Hepatic stellate cell (primary cell): ENCODE measurements at regions not wholly inside any gene's neighbourhood (a gene's known extent, or its start where the extent isn't known, plus 50 kb on each side); places are given as distances from the start of the nearest gene placed in this dataset.

ENCODE experiments used
- DNase-seq: peaks from one replicate; pipeline ENCODE4 v3.0.0; 2011; ENCODE audit warnings: low spot score

DNA sequence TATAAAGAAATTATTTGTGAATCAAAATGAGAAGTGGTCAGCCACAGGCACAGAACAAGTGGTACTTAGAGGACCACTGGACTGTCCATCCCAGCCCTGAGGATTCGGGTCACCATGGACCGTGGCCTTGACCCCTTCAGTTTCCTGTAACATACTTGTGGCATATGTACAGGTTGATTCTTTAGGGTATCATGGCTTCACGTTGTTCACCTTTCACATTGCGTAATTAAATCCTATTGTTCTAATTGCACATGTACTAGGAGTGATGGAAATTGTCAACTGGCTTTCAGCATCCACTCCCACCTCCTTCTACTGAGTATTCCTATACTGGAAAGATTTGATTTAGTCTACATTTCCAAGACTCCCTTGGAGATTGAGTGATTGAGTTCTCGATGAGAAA is 148.3 kb upstream of the GJB5 start:
- DNase-seq = no peak

DNA sequence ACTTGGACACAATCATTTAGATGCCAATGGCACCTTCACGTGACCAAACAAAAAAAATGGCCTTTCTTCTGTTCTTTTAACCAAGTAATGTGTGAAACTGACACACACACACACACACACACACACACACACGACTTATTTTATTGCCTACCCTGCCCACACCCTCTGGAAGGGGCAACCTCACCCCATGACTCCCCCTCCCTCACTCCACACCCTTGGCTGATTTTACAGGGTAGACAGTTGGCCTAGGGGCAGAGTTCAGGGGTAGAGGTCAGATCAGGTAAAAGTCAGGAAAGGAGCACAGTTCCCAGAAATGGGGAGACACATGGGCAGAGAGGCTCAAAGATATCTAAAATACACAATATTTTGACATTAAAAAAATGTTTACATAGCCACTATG is 144.8 kb upstream of the GJB5 start:
- DNase-seq = no peak

DNA sequence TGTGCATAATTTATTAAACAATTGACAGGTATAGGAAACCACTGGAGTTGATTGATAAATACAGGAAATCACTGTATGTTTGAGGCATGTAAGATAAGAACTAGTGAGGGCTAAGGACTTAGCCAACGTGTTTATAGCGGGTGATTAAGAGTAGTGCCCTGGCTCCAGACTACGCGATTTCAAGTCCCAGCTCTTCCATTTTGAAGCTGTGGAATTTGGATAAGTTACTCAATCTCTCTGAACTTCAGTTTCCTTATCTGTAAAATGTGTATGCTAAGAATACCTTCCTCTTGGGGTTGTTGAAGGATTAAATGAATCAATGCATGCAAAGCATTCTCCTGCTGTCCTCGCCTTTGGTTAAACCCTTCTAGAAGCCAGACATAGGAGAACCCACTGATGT is 143.3 kb upstream of the GJB5 start:
- DNase-seq = no peak

DNA sequence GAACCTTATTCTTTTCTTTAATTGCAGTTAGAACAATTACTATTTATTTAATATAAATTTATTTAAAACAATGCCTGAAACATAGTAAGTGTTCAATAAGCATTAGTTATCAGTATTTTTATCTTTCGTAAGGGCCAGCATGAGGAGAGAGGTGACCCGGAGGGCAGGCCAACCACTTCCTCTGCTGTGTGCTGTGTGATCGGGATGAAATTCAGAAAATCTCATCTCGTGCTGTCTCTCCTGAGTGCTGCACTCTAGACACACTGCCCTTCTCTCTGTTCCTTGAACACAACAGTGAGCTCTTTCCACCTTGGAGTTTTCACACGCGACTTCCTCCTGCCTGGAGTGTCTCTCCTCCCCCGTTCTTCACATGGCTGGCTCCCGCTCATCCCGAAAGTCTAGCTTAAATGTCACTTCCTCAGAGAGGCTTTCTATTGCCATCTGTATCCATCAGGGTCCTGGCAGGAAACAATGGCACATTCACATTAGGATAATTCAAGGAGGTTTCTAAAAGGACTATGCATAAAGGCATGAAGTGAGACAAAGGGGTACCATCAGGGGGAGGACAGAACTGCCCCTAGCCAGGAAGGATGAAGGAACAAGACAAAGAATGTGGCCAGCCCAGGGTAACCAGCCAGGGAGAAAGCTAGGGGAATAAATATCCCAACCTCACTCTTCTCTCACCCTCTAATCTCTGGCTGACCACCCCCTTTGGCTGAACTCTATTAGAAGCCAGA is 142.6 kb upstream of the GJB5 start:
- no peak for DNase-seq

DNA sequence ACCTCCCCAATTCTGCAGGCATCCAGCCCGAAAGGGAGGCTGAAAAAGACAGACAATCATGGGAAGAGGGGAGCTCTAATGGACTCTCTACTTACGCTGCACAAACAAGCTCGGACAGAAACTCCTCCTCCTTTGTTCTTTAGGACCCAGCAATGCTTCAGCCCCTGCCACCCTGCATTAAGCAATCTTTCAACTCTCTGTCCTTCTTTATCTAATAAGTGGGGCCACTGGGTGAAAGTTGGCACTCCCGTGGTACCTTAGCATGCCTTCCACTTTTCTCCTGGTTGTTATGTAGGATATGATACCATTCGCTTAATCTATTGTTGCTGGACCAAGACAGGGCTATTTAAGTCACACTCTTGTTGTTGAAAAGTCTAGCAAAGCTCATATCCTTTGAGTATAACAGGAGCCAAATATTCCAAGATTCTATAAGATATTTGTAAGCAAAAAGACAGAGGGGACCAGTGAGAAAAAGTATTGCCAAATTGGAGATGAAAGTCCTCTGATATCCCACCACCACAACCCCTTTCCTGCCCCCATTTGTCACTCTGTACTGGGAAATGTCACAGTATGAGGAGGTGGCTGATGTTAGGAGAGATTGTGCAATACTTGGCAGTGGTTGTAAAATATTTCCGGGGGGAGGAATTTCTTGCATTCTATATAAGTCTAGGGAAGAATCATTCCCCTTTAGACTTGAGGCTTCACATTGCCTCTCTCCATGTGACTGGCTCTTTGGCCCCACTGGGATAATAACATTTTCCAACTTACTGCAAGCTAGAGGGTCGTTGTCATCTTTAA is 137.3 kb upstream of the GJB5 start:
- DNase-seq = no peak

DNA sequence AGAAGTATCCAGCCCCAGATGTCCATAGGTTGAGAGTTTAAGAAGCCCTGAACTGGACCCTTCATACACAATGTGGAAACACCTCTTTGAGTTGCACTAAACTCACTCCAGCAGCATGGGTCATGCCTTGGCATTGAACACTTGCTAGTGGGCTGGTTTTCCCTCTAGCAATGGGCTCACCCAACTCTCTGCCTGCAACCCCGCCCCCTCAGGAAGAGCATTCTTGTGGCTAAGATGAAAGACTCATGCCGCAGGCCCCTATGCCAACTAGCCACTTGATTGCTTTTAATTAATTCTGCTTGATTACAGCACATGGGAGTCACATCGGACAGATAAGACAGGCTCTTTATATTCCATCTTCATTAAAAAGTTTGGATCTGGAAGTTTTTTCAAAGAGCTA is 136.5 kb upstream of the GJB5 start:
- DNase-seq = no peak

DNA sequence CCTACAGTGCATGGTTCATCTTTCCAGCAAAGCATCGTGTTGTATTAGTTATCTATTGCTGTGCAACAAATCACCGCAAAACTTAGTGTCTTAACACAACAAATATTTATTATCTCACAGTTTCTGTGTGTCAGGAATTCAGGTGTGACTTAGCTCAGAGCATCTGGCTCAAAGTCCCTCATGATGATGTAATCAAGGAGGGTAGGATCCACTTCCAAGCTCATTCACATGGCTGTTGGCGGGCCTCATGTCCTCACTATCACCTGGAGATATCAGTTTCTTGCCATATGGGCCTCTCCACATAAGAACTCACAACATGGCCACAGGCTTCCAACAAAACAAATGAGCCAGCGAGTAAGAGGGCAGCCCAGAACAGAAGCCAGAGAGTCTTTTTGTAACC is 135.6 kb upstream of the GJB5 start:
- no peak for DNase-seq

DNA sequence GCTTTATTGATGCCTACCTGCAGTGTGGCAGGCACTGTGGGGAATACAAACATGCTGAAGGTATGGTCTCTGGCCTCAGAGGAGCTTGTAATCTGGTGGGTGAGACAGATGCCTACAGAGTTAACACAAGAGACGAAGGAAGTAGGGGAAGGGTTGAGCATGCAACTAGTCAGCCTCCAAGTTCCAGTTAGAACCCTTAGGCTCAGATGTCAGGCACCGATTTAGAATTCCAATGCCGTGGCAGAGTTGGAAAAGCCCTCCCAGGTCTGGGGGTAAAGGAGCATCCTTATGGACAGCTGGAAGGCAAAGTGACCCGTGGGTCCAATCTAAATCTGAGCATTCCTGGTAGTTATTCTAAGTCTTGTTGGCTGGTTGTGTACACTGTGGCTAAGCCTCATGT is 132.9 kb upstream of the GJB5 start:
- DNase-seq = no peak

DNA sequence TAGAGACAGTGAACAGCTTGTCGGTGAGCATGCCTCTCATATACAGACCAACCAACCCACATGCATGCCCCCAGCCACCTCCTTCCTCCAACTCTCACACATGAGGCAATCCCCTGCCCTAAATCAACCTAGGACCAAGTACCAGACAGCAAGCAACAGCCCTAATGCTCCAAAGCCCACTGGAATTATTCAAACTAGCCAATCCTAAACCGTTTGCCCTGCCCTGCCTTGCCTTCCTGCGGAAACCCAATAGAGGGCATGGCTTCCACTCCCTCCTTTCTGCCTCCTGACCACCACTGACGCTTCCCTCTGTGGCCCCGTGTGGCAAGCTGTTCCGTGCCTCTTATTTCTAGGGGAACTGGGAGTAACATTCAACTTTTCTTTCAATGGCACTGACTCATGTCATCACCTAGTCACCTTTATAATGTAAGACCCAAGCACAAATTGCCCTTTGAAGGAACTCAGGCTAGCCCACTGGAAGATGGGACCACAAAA is 129.3 kb upstream of the GJB5 start:
- no peak for DNase-seq

DNA sequence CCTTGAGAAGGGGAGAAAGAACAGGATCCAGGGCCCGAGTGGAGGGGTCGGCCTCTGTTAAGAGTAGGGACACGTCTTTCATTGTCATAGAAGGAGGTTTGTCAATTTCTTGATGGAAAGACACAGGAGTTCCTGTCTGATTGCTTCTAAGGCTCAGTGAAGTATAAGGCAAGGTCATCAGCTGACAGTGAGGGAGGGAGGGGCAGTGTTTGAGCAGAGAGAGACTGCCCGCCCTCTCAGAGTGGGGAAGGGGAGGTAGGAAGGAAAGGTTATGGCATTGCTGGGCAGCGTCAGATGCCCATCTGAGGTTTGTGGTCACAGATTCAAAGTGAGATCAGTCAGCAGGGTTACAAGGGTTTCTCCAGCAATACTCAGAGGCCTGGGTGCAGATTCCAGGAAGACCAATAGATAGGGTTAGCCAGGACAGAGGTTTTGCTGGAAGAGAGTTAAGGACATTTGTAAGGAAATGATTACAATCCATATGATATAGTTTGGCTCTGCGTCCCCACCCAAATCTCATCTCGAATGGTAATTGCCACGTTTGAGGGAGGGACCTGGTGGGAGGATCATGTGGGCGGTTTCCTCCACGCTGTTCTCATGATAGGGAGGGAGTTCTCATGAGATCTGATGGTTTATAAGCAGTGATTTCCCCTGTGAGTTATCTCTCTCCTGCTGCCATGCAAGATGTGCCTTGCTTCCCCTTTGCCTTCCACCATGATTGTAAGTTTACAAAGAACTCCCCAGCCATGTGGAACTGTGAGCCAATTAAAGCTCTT is 127.2 kb upstream of the GJB5 start:
- DNase-seq = no peak

DNA sequence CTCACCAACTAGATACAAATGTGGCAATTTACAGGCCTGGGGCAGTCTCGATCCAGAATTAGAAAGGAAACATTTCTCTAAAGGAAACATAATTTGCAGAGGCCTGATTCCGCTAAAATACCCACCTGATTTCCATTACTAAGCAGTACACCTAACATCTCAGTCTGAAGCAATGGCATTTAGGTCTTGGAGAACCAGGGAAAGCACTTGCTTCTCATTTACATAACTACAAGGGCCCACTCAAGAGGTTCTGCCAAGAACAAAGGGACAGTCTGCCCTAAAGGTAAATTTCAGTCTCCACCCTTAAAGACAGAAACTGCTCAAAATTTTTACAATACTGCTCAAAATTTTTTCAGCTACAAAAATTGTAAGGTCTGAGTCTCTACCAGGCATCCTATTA is 123.7 kb upstream of the GJB5 start:
- DNase-seq = no peak

DNA sequence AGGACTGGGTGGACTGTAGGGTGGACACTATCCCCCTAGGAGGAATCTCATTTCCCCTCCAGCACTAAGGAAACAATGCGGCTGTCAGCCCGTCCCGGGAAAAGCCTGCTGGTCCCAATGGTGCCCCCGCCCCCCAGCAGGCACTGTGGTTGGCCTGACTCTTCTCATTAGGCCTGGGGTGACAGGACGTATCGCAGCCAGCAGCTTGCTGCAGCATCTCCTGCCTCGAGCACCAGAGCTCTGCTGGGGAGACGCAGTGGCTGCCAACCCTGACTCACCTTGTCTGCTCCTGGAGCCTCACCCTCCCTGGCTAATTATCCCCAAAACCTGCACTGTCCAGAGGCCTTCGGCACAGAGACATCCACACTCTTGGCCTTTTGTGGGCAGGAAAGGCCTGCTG is 115.1 kb upstream of the GJB5 start:
- no peak for DNase-seq

DNA sequence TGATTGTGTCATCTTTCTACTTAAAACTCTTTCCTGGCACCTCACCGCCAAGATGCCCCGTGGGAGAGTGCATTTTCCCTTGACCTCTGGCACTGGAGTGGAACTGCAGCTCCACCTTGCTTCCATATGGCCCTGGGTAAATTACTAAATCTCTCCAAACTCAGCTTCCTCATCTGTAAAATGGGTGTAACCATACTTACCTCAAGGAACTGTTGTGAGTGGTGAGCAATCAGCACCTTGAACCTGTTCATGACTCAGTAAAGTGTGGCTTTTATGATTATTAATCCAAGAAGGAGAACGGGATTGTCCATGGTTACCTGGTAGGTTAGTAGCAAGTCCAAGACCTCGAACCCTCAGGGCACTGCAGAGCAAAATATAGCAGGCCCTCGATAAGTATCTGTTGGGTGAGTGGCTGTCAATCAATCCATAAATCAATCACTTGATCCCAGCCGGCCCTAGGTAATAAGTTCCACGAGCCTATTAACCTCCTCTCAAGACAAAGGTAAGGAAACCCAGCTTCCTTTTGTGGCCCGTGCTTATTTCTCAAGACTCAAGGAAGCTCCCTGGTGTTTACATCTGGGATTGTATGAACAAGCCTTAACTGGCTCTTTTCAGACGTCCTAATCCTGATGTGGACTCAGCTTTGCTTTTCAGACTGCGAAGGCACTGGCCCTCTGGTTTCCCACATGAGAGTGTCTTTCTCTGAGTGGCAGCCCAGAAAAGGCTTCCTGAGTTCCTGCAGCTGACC is 114.0 kb upstream of the GJB5 start:
- DNase-seq = no peak

DNA sequence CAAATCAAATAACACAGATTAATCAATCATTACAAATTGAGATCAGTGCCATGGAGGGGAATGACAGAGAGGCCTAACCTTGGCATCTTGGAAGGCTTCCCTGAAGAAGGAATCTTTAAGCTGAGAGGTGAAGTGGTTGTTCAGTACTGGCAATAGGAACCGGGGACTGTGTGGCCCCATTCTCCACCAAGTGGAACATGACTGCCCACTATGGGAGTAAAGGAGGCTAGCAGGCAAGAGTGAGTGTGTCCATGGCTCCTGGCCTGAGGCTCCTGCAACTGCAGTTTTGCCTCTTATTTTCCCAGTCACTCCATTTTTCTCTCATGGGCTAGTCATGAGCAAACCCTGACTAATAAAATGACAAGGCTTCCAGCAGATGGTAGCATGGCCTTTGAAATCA is 112.2 kb upstream of the GJB5 start:
- no peak for DNase-seq

DNA sequence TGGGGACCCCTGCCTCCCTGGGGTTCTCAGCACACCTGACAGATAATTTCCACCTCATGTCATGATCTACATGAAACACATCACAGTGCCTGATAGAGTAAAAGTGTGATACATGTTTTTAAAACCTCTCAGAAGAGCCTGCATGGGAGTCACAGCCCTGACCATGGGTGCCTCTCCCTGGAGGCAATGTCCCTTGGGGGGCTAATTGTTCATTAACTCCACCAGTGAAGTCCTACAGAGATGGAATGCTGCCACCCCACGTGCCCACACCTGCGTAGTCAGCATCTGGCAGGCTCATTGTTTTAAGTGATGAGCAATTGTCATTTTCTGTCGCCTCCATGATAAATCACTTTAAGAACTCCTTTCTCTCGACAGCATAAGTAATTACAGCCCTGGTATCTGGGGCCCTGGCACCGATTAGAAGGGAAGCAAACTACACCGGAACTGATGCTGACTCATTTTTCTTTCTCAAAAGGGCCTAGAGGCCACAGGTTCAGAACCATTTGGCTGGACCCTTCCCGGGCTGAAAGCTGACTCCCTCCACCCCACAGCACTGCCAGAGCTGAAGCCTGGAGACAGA is 109.6 kb upstream of the GJB5 start:
- no peak for DNase-seq

DNA sequence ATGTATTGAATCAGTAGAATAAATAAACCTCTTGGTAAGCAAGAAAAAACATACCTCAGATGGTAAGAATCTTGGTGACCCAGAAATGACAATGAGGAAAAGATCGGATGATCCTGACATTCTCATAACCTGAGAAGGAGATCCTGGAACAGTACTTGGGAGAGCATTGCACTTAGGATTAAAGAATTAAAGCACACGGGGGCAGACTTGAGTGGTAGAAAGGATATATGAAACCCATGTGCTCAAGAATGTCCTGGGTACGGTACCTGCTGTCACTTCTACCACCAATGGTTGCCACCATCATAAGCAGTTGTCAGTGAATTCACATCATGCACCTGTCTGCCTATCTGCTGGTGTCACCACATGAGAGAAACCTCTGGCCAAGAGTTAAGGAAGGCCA is 108.9 kb upstream of the GJB5 start:
- no peak for DNase-seq

DNA sequence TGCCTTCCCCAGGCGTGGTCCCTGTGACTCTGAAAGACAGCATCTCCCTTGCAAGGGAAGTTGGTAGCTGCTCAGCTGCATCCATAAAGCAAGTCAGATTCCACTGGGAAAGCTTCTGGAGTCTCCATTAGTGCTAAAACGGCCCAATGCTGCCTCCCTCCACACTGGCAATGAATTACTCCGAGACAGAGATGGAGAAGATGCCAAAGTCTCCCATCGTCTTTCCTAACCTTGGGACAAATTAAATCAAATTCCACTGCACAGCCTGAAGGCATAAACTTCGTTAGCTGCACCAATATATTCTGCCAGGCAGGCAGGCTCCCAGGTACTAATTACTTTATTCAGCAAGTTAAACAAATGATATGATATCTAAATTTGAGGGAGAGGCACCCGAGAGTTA is 106.3 kb upstream of the GJB5 start:
- DNase-seq = no peak

DNA sequence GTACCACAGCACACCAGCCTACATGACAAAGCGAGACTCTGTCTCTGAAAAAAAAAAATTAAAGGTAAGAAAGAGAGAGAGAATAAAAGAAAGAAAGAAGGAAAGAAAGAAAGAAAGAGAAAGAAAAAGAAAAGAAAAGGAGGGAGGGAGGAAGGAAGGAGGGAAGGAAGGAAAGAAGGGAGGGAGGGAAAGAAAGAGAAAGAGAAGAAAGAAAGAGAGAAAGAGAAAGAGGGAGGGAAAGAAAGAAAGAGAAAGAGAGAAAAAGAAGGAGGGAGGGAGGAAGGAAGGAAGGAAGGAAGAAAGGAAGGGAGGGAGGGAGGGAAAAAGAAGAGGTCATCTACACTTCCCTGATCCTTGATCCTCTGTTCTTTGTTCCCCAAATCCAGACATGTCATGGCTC is 104.8 kb upstream of the GJB5 start:
- DNase-seq = no peak

DNA sequence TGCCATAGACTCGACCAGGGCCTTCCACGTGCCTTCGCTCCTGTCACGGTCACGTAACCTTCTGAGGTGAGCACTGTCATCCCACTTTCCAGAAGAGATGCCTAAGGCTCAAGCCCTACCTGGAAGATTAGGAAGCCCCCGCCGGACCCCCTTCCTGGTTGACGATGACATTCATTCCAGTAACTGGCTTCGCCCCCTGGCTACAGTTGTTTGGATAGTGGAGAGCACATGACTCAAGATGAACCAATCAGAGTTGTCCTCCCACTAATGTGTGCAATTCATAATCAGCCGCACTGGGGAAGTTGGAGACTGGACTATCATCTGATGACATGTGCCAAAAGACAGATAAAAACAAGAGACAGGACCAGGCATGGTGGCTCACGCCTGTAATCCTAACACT is 104.0 kb upstream of the GJB5 start:
- no peak for DNase-seq

DNA sequence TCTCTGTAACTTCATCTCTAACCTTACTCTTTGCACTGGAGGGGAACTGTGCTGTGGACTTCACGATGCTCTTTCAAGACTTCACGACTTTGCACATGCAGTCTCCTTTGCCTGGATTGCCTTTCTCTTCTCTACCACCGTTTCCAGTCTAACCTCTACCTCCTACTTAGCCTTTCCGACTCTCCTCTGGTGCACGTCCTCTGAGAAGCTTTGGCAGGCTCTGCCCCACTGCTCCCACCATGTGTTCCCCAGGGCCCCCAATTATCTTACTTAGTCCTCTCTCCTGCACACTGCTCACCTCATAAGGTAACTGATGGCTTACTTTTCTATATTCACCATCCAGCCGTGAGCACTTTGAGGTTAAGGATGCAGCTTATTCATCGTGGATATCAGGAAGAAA is 101.7 kb upstream of the GJB5 start:
- DNase-seq = no peak

DNA sequence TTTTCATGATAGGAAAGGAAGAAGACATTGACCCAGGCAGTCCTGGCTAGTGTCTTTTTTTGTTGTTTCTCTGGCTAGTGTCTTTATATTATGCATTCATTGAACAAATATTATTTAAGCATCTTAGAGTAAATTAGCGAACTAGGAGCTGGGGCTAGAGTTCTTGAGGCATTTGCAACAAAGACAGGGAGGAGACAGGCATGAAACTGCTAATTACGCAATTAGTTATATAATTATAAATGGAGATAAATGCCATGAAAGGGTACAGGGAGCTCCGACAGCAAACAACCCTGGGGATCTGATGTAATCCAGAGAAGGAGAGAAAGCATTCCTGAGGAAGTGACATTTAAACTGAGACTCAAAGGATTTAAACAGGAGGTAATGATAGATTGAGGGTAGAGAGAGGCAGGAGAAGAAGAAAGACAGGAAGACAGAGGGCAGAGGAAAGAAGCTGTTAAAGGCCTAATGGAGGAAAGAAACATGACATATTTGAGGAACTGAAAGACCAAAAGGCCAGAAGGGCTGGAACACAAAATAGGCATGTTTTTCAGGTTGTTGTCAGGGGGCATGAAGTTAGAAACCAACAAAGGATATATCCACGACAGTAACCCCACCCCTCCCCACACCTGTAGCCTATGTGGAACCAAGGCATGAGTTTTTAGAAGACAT is 99.5 kb upstream of the GJB5 start:
- DNase-seq = no peak
